ENCODE measurements at regions not wholly inside any gene's neighbourhood (a gene's known extent, or its start where the extent isn't known, plus 50 kb on each side); places are given as distances from the start of the nearest gene placed in this dataset.
"Not testable (repeated sequence)": the region's sequence is repeated elsewhere in the genome, so short reads cannot be mapped to it uniquely, and the experiment has no call there.

GRCh38 chr6:90459225-90459758 lies 127.6 kb downstream of the MAP3K7 start:
- Histone ChIP-seq H3K27me3 (ENCODE audit: insufficient read depth, low read depth) (no peaks in the 10 kb centered on the region), H3K9ac (no peak overlapping the region), H3K4me2 (peak overlapping the region; percentile 81), H3K4me1 (ENCODE audit: low read depth, poor library complexity, severe bottlenecking) (peaks cover 62% of the 10 kb centered on the region), H3K79me2 (ENCODE audit: insufficient read depth, low read depth) (no peaks in the 10 kb centered on the region), H4K20me1 (ENCODE audit: insufficient read depth) (no peaks in the 10 kb centered on the region), H3K4me3 (IDR thresholded peaks at IDR 0.05; ENCODE audit: insufficient read depth, low read depth, low read length) (no peak overlapping the region), H2AFZ (ENCODE audit: low read depth) (peak overlapping the region; percentile 26; the same call in 1 of the 2 replicates), H3K36me3 (ENCODE audit: insufficient read depth) (no peaks in the 10 kb centered on the region), H3K27ac (no peak overlapping the region; the same call in 1 of the 2 replicates)
- no peak for TF ChIP-seq CTCF (conservative IDR thresholded peaks at IDR 0.05; ENCODE audit: low read depth, low read length)

- Histone ChIP-seq H3K4me3 (IDR thresholded peaks at IDR 0.05; ENCODE audit: insufficient read depth, low read depth, low read length) (no peak overlapping the region), H4K20me1 (ENCODE audit: insufficient read depth) (no peaks in the 10 kb centered on the region), H3K27ac (no peak overlapping the region), H3K27me3 (ENCODE audit: insufficient read depth, low read depth) (no peaks in the 10 kb centered on the region), H3K4me1 (ENCODE audit: low read depth, poor library complexity, severe bottlenecking) (peaks cover 56% of the 10 kb centered on the region), H3K9ac (no peak overlapping the region), H3K79me2 (ENCODE audit: insufficient read depth, low read depth) (no peaks in the 10 kb centered on the region), H3K4me2 (peak overlapping the region; percentile 81; the same call in 1 of the 2 replicates), H3K36me3 (ENCODE audit: insufficient read depth) (no peaks in the 10 kb centered on the region), H2AFZ (ENCODE audit: low read depth) (no peak overlapping the region; the same call in 1 of the 2 replicates)
- TF ChIP-seq CTCF (conservative IDR thresholded peaks at IDR 0.05; ENCODE audit: low read depth, low read length) = no peak
Observed at GRCh38 chr6:90458353-90459224, 128.3 kb downstream of the MAP3K7 start.

- Histone ChIP-seq H3K4me1 (ENCODE audit: low read depth, poor library complexity, severe bottlenecking) (peaks cover 49% of the 10 kb centered on the region), H3K4me2 (no peak overlapping the region), H3K4me3 (IDR thresholded peaks at IDR 0.05; ENCODE audit: insufficient read depth, low read depth, low read length) (no peak overlapping the region)
Observed at GRCh38 chr6:90457867-90458259, 129.0 kb downstream of the MAP3K7 start.

GRCh38 chr6:90456997-90457866 lies 129.6 kb downstream of the MAP3K7 start:
- not testable (repeated sequence) for H2AFZ ChIP-seq (ENCODE audit: low read depth); H3K36me3 ChIP-seq (ENCODE audit: insufficient read depth); H4K20me1 ChIP-seq (ENCODE audit: insufficient read depth); H3K9ac ChIP-seq; H3K27me3 ChIP-seq (ENCODE audit: insufficient read depth, low read depth); H3K4me2 ChIP-seq; H3K4me3 ChIP-seq (IDR thresholded peaks at IDR 0.05; ENCODE audit: insufficient read depth, low read depth, low read length); H3K79me2 ChIP-seq (ENCODE audit: insufficient read depth, low read depth); H3K27ac ChIP-seq
- peaks cover 42% of the 10 kb centered on the region for H3K4me1 ChIP-seq (ENCODE audit: low read depth, poor library complexity, severe bottlenecking)

More at GRCh38 chr6:90457867-90458259, 129.0 kb downstream of the MAP3K7 start:
- Histone ChIP-seq H4K20me1 (ENCODE audit: insufficient read depth) (no peaks in the 10 kb centered on the region), H2AFZ (ENCODE audit: low read depth) (no peak overlapping the region), H3K9ac (no peak overlapping the region), H3K27me3 (ENCODE audit: insufficient read depth, low read depth) (no peaks in the 10 kb centered on the region), H3K27ac (no peak overlapping the region), H3K36me3 (ENCODE audit: insufficient read depth) (no peaks in the 10 kb centered on the region), H3K79me2 (ENCODE audit: insufficient read depth, low read depth) (no peaks in the 10 kb centered on the region)
- TF ChIP-seq CTCF (conservative IDR thresholded peaks at IDR 0.05; ENCODE audit: low read depth, low read length) = no peak
